OCI-LY7 (cell line): ENCODE measurements at regions not wholly inside any gene's neighbourhood (a gene's known extent, or its start where the extent isn't known, plus 50 kb on each side); places are given as distances from the start of the nearest gene placed in this dataset.

ENCODE experiments used
- CTCF ChIP-seq: fragments of 200-600 bp; sonication (generic); conservative IDR thresholded peaks from 2 replicates; pipeline ENCODE4 v1.5.1; 2014; ENCODE audit warnings: mild to moderate bottlenecking, antibody characterized with exemption, low read length, moderate library complexity, mixed read lengths
- EZH2phosphoT487 ChIP-seq: fragments of 200-600 bp; sonication (generic); IDR thresholded peaks from 2 replicates; pipeline ENCODE4 v1.6.1; 2018; ENCODE audit warnings: low read depth, borderline replicate concordance, mild to moderate bottlenecking, mixed run types, antibody characterized with exemption, low read length, moderate library complexity, mixed read lengths

- TF ChIP-seq EZH2phosphoT487 (no peak), CTCF (no peak)
Observed at GRCh38 chr4:149121023-149121404, 678.8 kb upstream of the NR3C2 start.
